ENCODE measurements at regions not wholly inside any gene's neighbourhood (a gene's known extent, or its start where the extent isn't known, plus 50 kb on each side); places are given as distances from the start of the nearest gene placed in this dataset.

DNA sequence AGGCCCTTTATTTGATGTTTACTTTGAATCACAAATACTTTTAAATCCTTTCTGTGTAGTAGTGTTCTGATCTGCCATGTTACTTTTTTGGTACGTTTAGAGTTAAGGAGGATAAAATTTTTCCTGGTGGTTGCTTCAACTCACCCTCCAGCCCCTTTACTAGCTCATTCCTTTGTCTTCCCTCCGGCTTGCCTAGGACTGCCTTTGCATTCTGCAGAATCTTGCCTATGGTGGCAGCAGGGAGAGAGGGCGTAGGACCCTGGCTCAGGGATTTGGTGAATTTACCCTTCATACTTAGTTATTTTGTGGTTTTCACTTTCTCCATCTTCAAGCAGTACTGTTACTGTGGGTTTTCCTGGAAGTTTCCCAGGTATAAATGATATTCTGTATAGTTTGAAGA is 833.5 kb downstream of the XPNPEP1 start:
- no peaks in the 10 kb centered on the region for H3K4me1 Mint-ChIP-seq

DNA sequence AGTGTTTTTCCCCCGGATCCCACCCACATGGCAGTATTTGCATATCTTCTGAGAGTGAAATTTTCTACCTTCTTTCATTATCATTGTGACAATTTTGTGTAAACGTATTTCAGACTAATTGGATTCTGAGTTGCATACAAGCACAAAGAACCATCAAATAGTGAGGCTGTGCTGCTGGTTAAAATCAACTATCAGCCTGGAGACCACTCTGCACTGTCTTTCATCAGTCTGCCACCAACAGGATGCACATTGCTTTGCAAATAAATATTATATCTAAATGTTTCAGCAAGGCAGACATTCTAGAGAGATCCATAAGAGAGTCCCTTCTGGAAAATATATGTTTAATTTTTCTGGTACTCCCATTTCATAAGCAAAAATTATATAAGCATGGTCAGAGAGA is 851.8 kb downstream of the XPNPEP1 start:
- TF ChIP-seq, protein P1, sequence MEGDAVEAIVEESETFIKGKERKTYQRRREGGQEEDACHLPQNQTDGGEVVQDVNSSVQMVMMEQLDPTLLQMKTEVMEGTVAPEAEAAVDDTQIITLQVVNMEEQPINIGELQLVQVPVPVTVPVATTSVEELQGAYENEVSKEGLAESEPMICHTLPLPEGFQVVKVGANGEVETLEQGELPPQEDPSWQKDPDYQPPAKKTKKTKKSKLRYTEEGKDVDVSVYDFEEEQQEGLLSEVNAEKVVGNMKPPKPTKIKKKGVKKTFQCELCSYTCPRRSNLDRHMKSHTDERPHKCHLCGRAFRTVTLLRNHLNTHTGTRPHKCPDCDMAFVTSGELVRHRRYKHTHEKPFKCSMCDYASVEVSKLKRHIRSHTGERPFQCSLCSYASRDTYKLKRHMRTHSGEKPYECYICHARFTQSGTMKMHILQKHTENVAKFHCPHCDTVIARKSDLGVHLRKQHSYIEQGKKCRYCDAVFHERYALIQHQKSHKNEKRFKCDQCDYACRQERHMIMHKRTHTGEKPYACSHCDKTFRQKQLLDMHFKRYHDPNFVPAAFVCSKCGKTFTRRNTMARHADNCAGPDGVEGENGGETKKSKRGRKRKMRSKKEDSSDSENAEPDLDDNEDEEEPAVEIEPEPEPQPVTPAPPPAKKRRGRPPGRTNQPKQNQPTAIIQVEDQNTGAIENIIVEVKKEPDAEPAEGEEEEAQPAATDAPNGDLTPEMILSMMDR (conservative IDR thresholded peaks at IDR 0.05): no peak
- Mint-ChIP-seq H3K4me3 (no peak overlapping the region), H3K9me3 (no peaks in the 10 kb centered on the region), H3K27ac (ENCODE audit: unreplicated experiment) (no peak overlapping the region), H3K4me1 (no peaks in the 10 kb centered on the region), H3K36me3 (ENCODE audit: low read depth) (no peaks in the 10 kb centered on the region), H3K27me3 (ENCODE audit: low read depth) (no peaks in the 10 kb centered on the region)
- DNase-seq (ENCODE audit: low read depth, low spot score): no peak

More for the DNA sequence above, 833.5 kb downstream of the XPNPEP1 start:
- H3K4me3 Mint-ChIP-seq: no peak overlapping the region
- no peaks in the 10 kb centered on the region for H3K27me3 Mint-ChIP-seq (ENCODE audit: low read depth)
- DNase-seq (ENCODE audit: low read depth, low spot score): no peak
- H3K36me3 Mint-ChIP-seq (ENCODE audit: low read depth): no peaks in the 10 kb centered on the region
- no peaks in the 10 kb centered on the region for H3K9me3 Mint-ChIP-seq
- H3K27ac Mint-ChIP-seq (ENCODE audit: unreplicated experiment): no peak overlapping the region
- TF ChIP-seq, protein P1 (conservative IDR thresholded peaks at IDR 0.05): no peak

DNA sequence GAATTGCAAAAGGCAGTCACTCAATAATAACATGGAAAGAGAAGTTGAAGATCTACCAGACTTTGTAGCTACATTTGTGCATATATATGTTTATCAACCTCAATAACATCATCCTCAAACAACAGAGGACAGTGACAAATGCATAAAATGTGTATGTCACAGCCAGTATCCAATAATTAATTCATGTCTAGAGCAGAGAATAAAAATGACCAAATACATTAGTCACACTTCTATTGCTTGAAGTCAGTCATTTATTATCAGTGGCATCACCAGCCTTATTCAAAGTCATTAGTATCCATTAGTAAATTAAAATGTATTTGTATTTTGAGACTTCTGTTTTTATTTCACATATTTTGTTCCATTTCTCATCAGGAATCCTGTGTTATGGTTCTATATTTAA is 852.8 kb downstream of the XPNPEP1 start:
- TF ChIP-seq, protein P1 (conservative IDR thresholded peaks at IDR 0.05): no peak
- no peak overlapping the region for H3K27ac Mint-ChIP-seq (ENCODE audit: unreplicated experiment)

DNA sequence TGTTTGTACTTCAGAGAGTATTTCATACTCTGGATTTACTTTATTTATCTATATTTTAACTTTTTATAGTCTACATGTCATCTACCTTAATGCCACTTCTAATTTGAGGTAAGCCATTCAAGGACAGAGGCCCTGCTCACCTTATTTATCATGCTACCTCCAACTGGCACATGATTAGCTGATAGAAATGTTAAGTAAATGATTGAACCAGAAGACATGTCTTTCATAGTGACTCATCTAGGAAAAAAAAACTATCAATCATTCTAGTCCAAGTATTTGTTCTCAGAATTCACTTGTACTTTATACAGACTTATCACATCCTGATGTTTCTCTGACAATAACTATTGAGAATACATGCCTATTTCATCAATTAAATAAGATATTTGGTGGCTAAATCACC is 856.3 kb downstream of the XPNPEP1 start:
- Mint-ChIP-seq H3K27ac (ENCODE audit: unreplicated experiment) (no peak overlapping the region), H3K36me3 (ENCODE audit: low read depth) (no peaks in the 10 kb centered on the region), H3K27me3 (ENCODE audit: low read depth) (no peaks in the 10 kb centered on the region), H3K4me3 (no peak overlapping the region), H3K9me3 (no peaks in the 10 kb centered on the region), H3K4me1 (no peaks in the 10 kb centered on the region)
- TF ChIP-seq, protein P1 (conservative IDR thresholded peaks at IDR 0.05): no peak
- DNase-seq (ENCODE audit: low read depth, low spot score): no peak

More for the DNA sequence above, 852.8 kb downstream of the XPNPEP1 start:
- H3K4me1 Mint-ChIP-seq: no peaks in the 10 kb centered on the region
- no peak overlapping the region for H3K4me3 Mint-ChIP-seq
- no peaks in the 10 kb centered on the region for H3K27me3 Mint-ChIP-seq (ENCODE audit: low read depth)
- DNase-seq (ENCODE audit: low read depth, low spot score): no peak
- no peaks in the 10 kb centered on the region for H3K36me3 Mint-ChIP-seq (ENCODE audit: low read depth)
- H3K9me3 Mint-ChIP-seq: no peaks in the 10 kb centered on the region

DNA sequence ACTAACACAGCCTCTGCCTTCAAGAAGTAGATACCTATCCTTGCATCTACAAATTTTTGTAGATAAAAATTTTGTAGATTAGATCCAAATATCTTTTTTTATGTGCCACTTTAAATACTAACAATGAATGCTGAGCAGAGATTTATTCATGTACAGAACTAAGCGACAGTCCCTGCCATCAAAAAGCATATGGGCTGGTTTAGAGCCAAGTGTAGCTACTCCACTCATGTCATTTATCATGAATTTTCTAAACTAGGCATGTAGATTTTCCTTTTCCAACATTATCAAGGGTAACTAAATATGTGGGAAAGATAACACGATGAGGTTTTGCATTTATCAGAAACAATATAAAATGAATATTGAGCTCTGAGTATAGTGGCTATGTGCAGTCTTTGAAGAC is 857.5 kb downstream of the XPNPEP1 start:
- Mint-ChIP-seq H3K4me1 (no peaks in the 10 kb centered on the region), H3K27ac (ENCODE audit: unreplicated experiment) (no peak overlapping the region), H3K9me3 (no peaks in the 10 kb centered on the region), H3K27me3 (ENCODE audit: low read depth) (no peaks in the 10 kb centered on the region), H3K4me3 (no peak overlapping the region), H3K36me3 (ENCODE audit: low read depth) (no peaks in the 10 kb centered on the region)
- DNase-seq (ENCODE audit: low read depth, low spot score): no peak
- TF ChIP-seq, protein P1 (conservative IDR thresholded peaks at IDR 0.05): no peak

DNA sequence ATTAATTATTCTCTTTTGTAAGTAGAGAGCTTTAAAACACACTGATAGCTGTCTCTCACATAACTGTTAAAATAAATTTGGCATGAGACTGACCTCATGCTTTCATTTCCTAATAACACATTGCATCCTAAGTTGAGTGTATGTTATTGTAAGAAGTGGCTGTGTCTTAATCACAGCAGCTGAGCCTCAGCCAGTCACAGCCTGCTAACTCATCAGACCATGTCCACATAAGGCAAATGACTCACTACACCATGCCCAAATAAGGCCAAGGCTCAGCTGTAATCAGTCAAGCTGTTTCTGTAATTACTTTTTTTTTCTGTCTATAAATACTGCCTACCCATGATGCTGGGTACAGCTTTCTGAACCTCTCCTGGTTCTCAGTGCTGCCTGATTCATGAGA is 860.9 kb downstream of the XPNPEP1 start:
- DNase-seq (ENCODE audit: low read depth, low spot score): no peak
- Mint-ChIP-seq H3K4me1 (no peaks in the 10 kb centered on the region), H3K27ac (ENCODE audit: unreplicated experiment) (no peak overlapping the region), H3K4me3 (no peak overlapping the region), H3K36me3 (ENCODE audit: low read depth) (no peaks in the 10 kb centered on the region), H3K9me3 (no peaks in the 10 kb centered on the region), H3K27me3 (ENCODE audit: low read depth) (no peaks in the 10 kb centered on the region)
- TF ChIP-seq, protein P1 (conservative IDR thresholded peaks at IDR 0.05): no peak

Measured in neural crest cell (in vitro differentiated cells).